ENCODE measurements at regions not wholly inside any gene's neighbourhood (a gene's known extent, or its start where the extent isn't known, plus 50 kb on each side); places are given as distances from the start of the nearest gene placed in this dataset.

GRCh38 chr3:18044191-18044590 lies 301.8 kb upstream of the TBC1D5 start:
- DNase-seq (ENCODE audit: insufficient read length, low spot score), result no peak
- FAIRE-seq, result no peak
- TF ChIP-seq CTCF (IDR thresholded peaks at IDR 0.05; ENCODE audit: insufficient read depth, missing control alignments), result no peak

DNA sequence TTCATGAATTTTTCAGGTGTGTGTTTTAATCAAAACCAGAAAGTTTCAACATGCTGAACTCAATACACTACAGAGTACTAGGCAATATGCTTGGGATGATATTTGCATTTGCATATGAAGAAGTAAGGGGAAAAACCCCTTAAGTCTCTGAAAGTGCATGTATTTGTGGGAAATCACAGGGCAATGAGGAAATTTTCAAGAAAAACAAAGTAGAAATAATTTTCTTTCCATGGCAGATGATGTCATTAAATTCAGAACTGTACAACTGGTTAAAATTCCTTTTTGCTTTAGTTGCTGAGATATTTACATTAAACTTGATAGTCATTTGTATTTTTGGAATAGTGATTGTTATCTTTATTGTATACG lies 294.0 kb upstream of the TBC1D5 start:
- no peak for TF ChIP-seq CTCF (IDR thresholded peaks at IDR 0.05; ENCODE audit: insufficient read depth, missing control alignments)
- no peak for FAIRE-seq

GRCh38 chr3:18035641-18036449 lies 293.4 kb upstream of the TBC1D5 start:
- DNase-seq (ENCODE audit: insufficient read length, low spot score) (no peak), FAIRE-seq (no peak)
- no peak for TF ChIP-seq CTCF (IDR thresholded peaks at IDR 0.05; ENCODE audit: insufficient read depth, missing control alignments)

More for the DNA sequence above, 294.0 kb upstream of the TBC1D5 start:
- no peak for DNase-seq (ENCODE audit: insufficient read length, low spot score)

- no peak for FAIRE-seq
- TF ChIP-seq CTCF (IDR thresholded peaks at IDR 0.05; ENCODE audit: insufficient read depth, missing control alignments), result no peak
- DNase-seq (ENCODE audit: insufficient read length, low spot score), result no peak
Observed at GRCh38 chr3:18033581-18034108, 291.2 kb upstream of the TBC1D5 start.

- DNase-seq (ENCODE audit: insufficient read length, low spot score) (no peak), FAIRE-seq (no peak)
- TF ChIP-seq CTCF (IDR thresholded peaks at IDR 0.05; ENCODE audit: insufficient read depth, missing control alignments), result no peak
Observed at GRCh38 chr3:18030371-18030870, 288.0 kb upstream of the TBC1D5 start.

DNA sequence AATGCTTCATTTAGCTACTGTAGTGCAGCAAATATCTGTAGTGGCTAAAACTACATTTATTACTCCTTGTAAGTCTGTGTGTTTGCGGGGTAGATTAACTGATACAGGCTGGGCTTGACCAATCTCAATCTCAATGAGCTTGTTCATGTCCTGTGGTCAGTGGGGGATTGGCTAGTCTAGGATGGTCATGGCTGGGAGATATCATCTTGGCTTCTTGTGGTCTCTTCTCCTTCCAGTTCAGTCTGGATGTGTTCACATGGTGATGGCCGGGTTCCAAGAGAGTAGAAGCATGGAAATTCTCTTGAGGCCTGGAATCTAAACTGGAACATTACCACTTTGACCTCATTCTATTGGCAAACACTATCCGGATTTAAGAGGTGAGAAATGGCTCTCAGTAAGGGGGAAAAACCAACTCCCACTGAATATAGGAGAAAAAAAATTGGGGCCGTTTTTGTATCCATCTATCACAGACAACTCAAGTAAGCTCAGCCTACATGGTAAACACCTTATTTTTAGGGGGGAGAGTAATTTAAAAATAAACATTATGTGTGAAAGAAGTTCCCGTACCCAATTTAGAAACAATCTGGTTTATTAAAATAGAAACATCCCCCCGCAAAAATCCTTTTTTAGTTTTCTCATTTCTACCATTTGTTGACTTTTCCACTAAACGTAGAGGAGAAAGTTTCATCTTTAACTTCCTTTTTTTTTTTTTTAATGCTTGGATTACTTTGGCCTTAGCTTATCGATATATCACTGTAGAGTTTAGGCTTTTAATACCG lies 284.9 kb upstream of the TBC1D5 start:
- FAIRE-seq, result no peak

More for the DNA sequence above, 284.9 kb upstream of the TBC1D5 start:
- no peak for TF ChIP-seq CTCF (IDR thresholded peaks at IDR 0.05; ENCODE audit: insufficient read depth, missing control alignments)
- no peak for DNase-seq (ENCODE audit: insufficient read length, low spot score)

All from D721Med (cell line).